DMS79 treated with DMSO at 0.1 percent for 48 hours (cell line): ENCODE measurements at regions not wholly inside any gene's neighbourhood (a gene's known extent, or its start where the extent isn't known, plus 50 kb on each side); places are given as distances from the start of the nearest gene placed in this dataset.

Experiments
- DNase-seq: peaks from one replicate; lab custom pipeline; 2025; lab: John Stamatoyannopoulos, UW

DNA sequence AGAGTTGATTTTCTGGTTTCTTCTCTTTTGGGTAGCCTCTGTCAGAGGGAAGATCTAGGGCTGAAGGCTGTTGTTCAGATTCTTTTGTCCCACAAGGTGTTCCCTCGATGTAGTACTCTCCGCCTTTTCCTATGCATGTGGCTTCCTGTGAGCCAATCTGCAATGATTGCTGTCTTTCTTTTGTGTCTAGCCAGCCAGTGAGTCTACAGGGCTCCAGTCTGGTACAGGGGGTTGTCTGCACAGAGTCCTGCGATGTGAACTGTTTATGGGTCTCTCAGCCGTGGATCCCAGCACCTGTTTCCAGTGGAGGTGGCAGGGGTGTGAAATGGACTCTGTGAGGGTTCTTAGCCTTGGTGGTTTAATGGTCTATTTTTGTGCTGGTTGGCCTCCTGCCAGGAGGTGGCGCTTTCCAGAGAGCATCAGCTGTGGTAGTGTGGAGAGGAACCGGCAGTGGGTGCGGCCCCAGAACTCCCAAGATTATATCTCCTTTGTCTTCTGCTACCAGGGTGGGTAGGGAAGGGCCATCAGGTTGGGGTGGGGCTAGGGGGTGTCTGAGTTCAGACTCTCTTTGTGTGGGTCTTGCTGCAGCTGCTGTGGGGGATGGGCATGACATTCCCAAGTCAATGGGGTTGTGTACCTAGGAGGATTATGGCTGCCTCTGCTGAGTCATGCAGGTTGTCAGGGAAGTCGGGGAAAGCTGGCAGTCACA, 81.3 kb upstream of the C21orf91 start:
- no peak for DNase-seq

DNA sequence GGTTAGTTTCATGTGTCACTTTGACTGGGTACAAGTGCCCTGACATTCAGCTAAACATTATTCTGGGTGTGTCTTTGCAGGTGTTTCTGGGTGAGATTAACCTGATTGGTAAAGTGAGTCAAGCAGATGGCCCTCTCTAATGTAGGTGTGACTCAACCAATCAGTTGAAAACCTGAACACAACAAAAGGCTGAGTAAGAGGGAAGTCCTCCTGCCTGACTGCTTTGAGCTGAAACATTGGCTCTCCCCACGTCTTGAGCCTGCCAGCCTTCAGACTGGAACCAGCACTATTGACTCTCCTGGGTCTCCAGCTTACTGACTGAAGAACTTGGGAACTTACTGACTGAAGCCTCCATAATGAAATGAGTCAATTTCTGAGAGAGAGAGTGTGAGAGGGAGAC, 70.0 kb upstream of the C21orf91 start:
- DNase-seq: no peak

- DNase-seq: no peak
Observed at GRCh38 chr21:17869115-17869514, 50.0 kb upstream of the C21orf91 start.
